ENCODE measurements at regions not wholly inside any gene's neighbourhood (a gene's known extent, or its start where the extent isn't known, plus 50 kb on each side); places are given as distances from the start of the nearest gene placed in this dataset.

GRCh38 chr2:41378420-41378819, 669.4 kb upstream of the PKDCC start:
- Histone ChIP-seq H3K36me3 (ENCODE audit: control insufficient read depth, insufficient read depth, low read length) (no peaks in the 10 kb centered on the region), H4K20me1 (ENCODE audit: control insufficient read depth, extremely low read depth, insufficient read depth, low read length) (no peaks in the 10 kb centered on the region), H3K79me2 (ENCODE audit: control insufficient read depth, insufficient read depth, low read length) (no peaks in the 10 kb centered on the region), H3K9ac (ENCODE audit: insufficient read depth, low read length) (no peak overlapping the region), H2AFZ (ENCODE audit: low read length) (no peak overlapping the region), H3K4me2 (ENCODE audit: extremely low read depth, insufficient read depth, low read length) (no peak overlapping the region), H3K9me3 (ENCODE audit: control insufficient read depth, insufficient read depth, low read depth, low read length) (no peaks in the 10 kb centered on the region), H3K4me3 (replicated peaks in 1 of 4; ENCODE audit: control extremely low read depth in 1 of 4, insufficient read depth in 1 of 4, low read depth in 3 of 4, low read length in 4 of 4) (no peak overlapping the region), H3K4me1 (ENCODE audit: control insufficient read depth, extremely low read depth, insufficient read depth, low read length) (no peaks in the 10 kb centered on the region), H3K27ac (ENCODE audit: insufficient read depth, low read length) (no peak overlapping the region), H3K27me3 (ENCODE audit: control insufficient read depth, insufficient read depth, low read length) (no peaks in the 10 kb centered on the region)
- no peak for DNase-seq (ENCODE audit: low read depth in 2 of 2)
- TF ChIP-seq CTCF (conservative IDR thresholded peaks at IDR 0.05 in 1 of 2, IDR thresholded peaks at IDR 0.05 in 1 of 2; ENCODE audit: low read depth in 1 of 2, low read length in 2 of 2): no peak
- TF ChIP-seq EZH2 (IDR thresholded peaks at IDR 0.05; ENCODE audit: low read length, missing control alignments): no peak

GRCh38 chr2:41379496-41380221, 668.2 kb upstream of the PKDCC start:
- H3K4me2 ChIP-seq (ENCODE audit: extremely low read depth, insufficient read depth, low read length): no peak overlapping the region
- no peak overlapping the region for H3K27ac ChIP-seq (ENCODE audit: insufficient read depth, low read length)
- H3K27me3 ChIP-seq (ENCODE audit: control insufficient read depth, insufficient read depth, low read length): no peaks in the 10 kb centered on the region
- H4K20me1 ChIP-seq (ENCODE audit: control insufficient read depth, extremely low read depth, insufficient read depth, low read length): no peaks in the 10 kb centered on the region
- no peaks in the 10 kb centered on the region for H3K79me2 ChIP-seq (ENCODE audit: control insufficient read depth, insufficient read depth, low read length)
- H3K4me1 ChIP-seq (ENCODE audit: control insufficient read depth, extremely low read depth, insufficient read depth, low read length): no peaks in the 10 kb centered on the region
- H3K36me3 ChIP-seq (ENCODE audit: control insufficient read depth, insufficient read depth, low read length): no peaks in the 10 kb centered on the region
- H2AFZ ChIP-seq (ENCODE audit: low read length): no peak overlapping the region
- DNase-seq (ENCODE audit: low read depth in 2 of 2): no peak
- no peak overlapping the region for H3K9ac ChIP-seq (ENCODE audit: insufficient read depth, low read length)
- TF ChIP-seq EZH2 (IDR thresholded peaks at IDR 0.05; ENCODE audit: low read length, missing control alignments) (no peak), CTCF (conservative IDR thresholded peaks at IDR 0.05 in 1 of 2, IDR thresholded peaks at IDR 0.05 in 1 of 2; ENCODE audit: low read depth in 1 of 2, low read length in 2 of 2) (no peak)
- no peak overlapping the region for H3K4me3 ChIP-seq (replicated peaks in 1 of 4; ENCODE audit: control extremely low read depth in 1 of 4, insufficient read depth in 1 of 4, low read depth in 3 of 4, low read length in 4 of 4)
- H3K9me3 ChIP-seq (ENCODE audit: control insufficient read depth, insufficient read depth, low read depth, low read length): no peaks in the 10 kb centered on the region

GRCh38 chr2:41381701-41382100, 666.1 kb upstream of the PKDCC start:
- Histone ChIP-seq H3K9me3 (ENCODE audit: control insufficient read depth, insufficient read depth, low read depth, low read length) (no peaks in the 10 kb centered on the region), H2AFZ (ENCODE audit: low read length) (no peak overlapping the region), H3K4me2 (ENCODE audit: extremely low read depth, insufficient read depth, low read length) (no peak overlapping the region), H3K27me3 (ENCODE audit: control insufficient read depth, insufficient read depth, low read length) (no peaks in the 10 kb centered on the region), H3K27ac (ENCODE audit: insufficient read depth, low read length) (no peak overlapping the region), H3K4me3 (replicated peaks in 1 of 4; ENCODE audit: control extremely low read depth in 1 of 4, insufficient read depth in 1 of 4, low read depth in 3 of 4, low read length in 4 of 4) (no peak overlapping the region), H3K79me2 (ENCODE audit: control insufficient read depth, insufficient read depth, low read length) (no peaks in the 10 kb centered on the region), H3K4me1 (ENCODE audit: control insufficient read depth, extremely low read depth, insufficient read depth, low read length) (no peaks in the 10 kb centered on the region), H3K9ac (ENCODE audit: insufficient read depth, low read length) (no peak overlapping the region), H4K20me1 (ENCODE audit: control insufficient read depth, extremely low read depth, insufficient read depth, low read length) (no peaks in the 10 kb centered on the region), H3K36me3 (ENCODE audit: control insufficient read depth, insufficient read depth, low read length) (no peaks in the 10 kb centered on the region)
- TF ChIP-seq CTCF (conservative IDR thresholded peaks at IDR 0.05 in 1 of 2, IDR thresholded peaks at IDR 0.05 in 1 of 2; ENCODE audit: low read depth in 1 of 2, low read length in 2 of 2) (no peak), EZH2 (IDR thresholded peaks at IDR 0.05; ENCODE audit: low read length, missing control alignments) (no peak)
- DNase-seq (ENCODE audit: low read depth in 2 of 2): no peak

Data from fibroblast of lung (primary cell).